Stimulated activated CD4-positive, alpha-beta T cell treated with anti-CD3 and anti-CD28 coated beads, Interleukin-1b, Interleukin-23, amount 100 ng/mL, for 48 hours (primary cell): ENCODE measurements at regions not wholly inside any gene's neighbourhood (a gene's known extent, or its start where the extent isn't known, plus 50 kb on each side); places are given as distances from the start of the nearest gene placed in this dataset.
A peak's percentile ranks its signal among the peaks of the same experiment; 100 is the strongest.
"Not testable (repeated sequence)": the region's sequence is repeated elsewhere in the genome, so short reads cannot be mapped to it uniquely, and the experiment has no call there.

Experiments used
- DNase-seq: peaks from one replicate; pipeline ENCODE4 v3.0.0-alpha.2; 2020

GRCh38 chr11:82045748-82046457 is 687.8 kb downstream of the FAM181B start:
- no peak for DNase-seq

- DNase-seq: no peak
Observed at GRCh38 chr11:82043316-82043715, 690.3 kb downstream of the FAM181B start.

DNA sequence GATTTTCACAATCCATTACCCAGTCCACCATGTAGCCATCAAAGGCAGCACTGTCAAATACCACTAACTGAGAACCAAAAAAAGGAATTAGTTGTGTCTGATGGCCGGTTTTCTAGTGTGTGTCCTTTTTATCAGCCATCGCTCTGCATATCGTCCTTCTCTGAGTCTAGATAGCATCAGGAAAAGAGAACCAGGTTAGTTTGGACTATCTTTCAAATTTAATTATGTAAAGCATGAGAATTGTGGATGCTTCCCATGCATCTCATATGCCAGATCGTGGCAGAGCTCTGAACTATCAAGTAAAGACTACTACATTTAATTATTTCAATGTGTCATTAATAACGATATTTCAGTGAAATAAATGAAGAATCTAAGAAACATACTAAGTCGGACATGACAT is 691.9 kb downstream of the FAM181B start:
- no peak for DNase-seq

- DNase-seq: no peak
Observed at GRCh38 chr11:82038154-82038553, 695.5 kb downstream of the FAM181B start.

- DNase-seq: no peak
Observed at GRCh38 chr11:82034527-82034926, 699.1 kb downstream of the FAM181B start.

DNA sequence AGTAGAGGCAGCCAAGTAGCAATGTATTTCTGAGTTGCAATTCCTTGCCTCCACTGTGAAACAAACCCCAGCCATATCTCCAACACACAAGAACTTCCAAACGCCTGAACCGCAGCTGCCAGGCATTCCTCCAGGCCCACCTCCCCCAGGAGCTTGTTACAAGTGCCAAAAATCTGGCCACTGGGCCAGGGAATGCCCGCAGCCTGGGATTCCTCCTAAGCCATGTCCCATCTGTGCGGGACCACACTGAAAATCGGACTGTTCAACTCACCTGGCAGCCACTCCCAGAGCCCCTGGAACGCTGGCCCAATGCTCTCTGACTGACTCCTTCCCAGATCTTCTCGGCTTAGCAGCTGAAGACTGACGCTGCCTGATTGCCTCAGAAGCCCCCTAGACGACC is 706.3 kb downstream of the FAM181B start:
- not testable (repeated sequence) for DNase-seq

DNA sequence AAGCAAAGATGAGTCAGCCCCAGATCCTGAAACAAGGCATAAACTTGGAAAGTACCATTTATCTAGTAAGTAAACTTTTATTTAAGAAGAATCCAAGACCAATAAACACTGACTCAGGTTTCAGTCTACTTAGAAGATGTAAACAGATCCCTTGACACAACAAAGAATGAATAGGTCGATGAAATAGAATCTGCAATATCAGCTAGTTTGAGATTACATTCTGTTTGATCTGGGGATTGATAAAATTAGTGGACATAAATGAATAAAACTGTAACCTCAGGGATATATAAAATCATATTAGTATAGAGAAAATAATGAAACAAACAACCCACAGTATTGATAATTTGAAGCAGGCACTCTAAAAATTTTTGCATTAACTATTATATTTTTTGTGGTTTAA is 708.9 kb downstream of the FAM181B start:
- no peak for DNase-seq

DNA sequence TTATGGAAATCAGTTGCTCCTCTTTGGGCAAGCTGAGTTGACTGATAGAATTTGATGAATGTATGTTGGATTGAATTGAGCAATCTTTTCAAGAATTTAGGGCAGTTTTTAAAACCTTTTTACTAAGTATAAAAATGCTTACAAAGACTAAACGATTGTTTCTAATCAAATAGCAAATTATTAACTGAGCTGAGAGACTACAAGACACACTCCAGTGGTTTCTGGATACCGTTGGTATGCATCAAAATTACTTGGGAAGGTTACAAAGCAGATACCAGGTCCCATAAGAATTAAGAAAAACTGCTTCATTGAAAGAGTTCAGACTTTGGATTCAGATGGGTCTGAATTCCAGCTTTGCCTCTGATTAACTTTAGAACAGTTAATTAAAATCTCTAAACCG is 721.4 kb downstream of the FAM181B start:
- DNase-seq: no peak

- no peak for DNase-seq
Observed at GRCh38 chr11:82009133-82009532, 724.5 kb downstream of the FAM181B start.

GRCh38 chr11:82007521-82007920 is 726.1 kb downstream of the FAM181B start:
- DNase-seq: no peak

DNA sequence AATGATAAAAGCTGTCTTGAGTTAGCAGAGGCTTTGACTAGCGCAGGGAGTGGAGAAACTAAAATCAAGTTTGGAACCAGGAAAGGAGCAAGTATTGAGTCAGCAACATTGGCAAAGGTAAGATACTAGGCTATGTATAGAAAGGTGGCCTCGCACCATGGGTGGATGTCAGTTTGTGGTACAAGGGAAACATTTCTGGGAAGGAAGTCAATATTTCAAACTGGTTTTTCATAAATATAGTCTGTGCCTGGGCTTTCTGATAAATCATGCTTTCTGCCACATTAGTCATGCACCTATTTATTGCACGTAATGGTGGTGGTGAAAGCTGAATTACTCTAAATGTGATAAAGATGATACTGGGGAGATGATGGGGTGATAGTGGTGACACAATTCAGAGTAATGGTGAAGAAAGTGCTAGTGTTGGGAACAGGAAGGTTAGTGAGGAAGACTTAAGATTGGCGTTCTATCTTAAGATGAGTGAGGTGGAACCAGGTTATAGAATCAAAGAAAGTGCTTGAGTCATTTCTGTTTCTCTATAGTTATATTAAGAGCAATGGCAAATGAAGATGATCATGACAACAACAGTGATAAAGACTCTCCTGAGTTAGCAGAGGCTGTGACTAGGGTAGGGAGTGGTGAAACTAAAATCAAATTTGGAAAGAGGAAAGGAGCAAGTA is 729.0 kb downstream of the FAM181B start:
- peak; percentile 33 for DNase-seq

- peak; percentile 46 for DNase-seq
Observed at GRCh38 chr11:82003671-82004515, 729.8 kb downstream of the FAM181B start.

DNA sequence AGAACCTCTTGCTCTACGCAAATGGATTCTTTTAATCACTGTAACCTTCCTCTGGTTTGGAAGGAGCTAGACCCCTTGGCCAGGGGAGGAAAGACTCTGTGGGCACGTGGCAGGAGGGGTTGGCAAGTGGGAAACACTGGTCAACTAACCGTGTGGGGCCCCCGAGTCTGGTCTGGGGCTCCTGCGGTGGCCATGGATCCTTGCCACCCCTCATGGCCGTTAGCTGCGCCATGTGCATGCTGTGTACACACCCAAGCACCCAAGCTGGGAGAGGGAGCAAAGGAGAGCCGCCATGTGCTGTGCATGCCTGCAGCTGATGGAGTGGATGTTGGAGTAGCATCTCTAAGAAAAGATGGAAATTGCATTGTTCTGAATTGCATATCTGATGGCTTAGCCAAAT is 730.6 kb downstream of the FAM181B start:
- no peak for DNase-seq

GRCh38 chr11:81995889-81996288 is 737.8 kb downstream of the FAM181B start:
- no peak for DNase-seq

GRCh38 chr11:81993755-81994154 is 739.9 kb downstream of the FAM181B start:
- DNase-seq: no peak

DNA sequence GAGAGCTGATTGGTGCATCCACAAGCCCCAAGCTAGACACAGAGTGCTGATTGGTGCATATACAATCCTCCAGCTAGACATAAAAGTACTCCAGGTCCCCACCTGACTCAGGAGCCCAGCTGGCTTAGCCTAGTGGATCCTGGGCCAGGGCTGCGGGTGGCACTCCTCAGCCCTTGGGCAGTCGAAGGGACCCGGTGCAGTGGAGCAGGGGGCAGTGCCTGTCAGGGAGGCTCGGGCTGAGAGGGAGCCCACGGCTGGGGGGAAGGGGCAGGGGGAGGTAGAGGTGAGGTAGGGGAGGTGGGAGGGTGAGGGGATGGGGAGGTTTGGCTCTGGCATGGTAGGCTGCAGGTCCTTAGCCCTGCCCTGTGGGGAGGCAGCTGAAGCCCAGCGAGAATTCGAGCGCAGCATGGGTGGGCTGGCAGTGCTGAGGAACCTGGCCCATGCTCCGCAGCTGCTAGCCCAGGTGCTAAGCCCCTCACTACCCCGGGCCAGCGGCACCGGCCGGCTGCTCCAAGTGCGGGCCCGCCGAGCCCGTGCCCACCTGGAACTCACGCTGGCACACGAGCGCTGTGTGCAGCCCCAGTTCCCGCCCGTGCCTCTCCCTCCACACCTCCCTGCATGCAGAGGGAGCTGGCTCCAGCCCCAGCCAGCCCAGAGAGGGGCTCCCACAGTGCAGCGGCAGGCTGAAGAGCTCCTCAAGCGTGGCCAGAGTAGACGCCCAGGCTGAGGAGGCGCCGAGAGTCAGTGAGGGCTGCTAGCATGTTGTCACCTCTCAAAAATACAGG is 742.8 kb downstream of the FAM181B start:
- DNase-seq: no peak

- no peak for DNase-seq
Observed at GRCh38 chr11:81989093-81989492, 744.6 kb downstream of the FAM181B start.

GRCh38 chr11:81987829-81988472 is 745.7 kb downstream of the FAM181B start:
- no peak for DNase-seq

- DNase-seq: no peak
Observed at GRCh38 chr11:81986556-81987161, 747.0 kb downstream of the FAM181B start.

DNA sequence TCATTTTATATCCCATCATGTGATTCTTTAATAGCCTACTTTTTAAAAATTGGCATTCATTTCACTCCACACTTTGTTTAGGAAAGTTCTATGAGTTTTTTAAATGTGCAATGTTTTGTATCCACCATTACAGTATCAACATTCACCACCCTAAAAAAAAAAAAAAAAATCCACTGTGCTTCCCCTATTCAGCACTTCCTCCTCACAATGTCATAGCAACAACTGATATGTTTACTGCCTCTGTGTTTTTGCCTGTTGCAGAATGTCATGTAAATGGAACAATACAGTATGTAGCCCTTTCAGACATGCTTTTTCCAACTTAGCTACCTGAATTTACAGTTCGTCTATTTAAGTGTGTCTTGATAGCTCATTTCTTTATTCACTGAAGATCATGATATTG is 754.2 kb downstream of the FAM181B start:
- no peak for DNase-seq

GRCh38 chr11:81975261-81975900 is 758.3 kb downstream of the FAM181B start:
- no peak for DNase-seq
